WERI-Rb-1 (cell line): ENCODE measurements at regions not wholly inside any gene's neighbourhood (a gene's known extent, or its start where the extent isn't known, plus 50 kb on each side); places are given as distances from the start of the nearest gene placed in this dataset.

Source experiments
- DNase-seq: peaks from one replicate; pipeline ENCODE4 v3.0.0-alpha.2; 2020
- H3K27ac ChIP-seq: fragments of 250-450 bp; sonication (Bioruptor Pico); 2 replicates; pipeline ENCODE4 v1.5.1; 2020; ENCODE audit warnings: mild to moderate bottlenecking, moderate library complexity
- H3K27me3 ChIP-seq: fragments of 250-450 bp; sonication (Bioruptor Pico); 2 replicates; pipeline ENCODE4 v1.5.1; 2021; ENCODE audit warnings: mild to moderate bottlenecking, low read depth, moderate library complexity; ENCODE audit not compliant: insufficient read depth, severe bottlenecking
- H3K36me3 ChIP-seq: fragments of 250-450 bp; sonication (Bioruptor Pico); 2 replicates; pipeline ENCODE4 v1.5.1; 2020; ENCODE audit warnings: mild to moderate bottlenecking, moderate library complexity
- H3K4me3 ChIP-seq: 2 replicates; pipeline ENCODE4 v1.5.1; 2011; ENCODE audit warnings: low read depth, mild to moderate bottlenecking, control low read depth, low read length
- H3K9me3 ChIP-seq: fragments of 250-450 bp; sonication (Bioruptor Pico); 2 replicates; pipeline ENCODE4 v1.5.1; 2021; ENCODE audit warnings: mild to moderate bottlenecking, moderate library complexity; ENCODE audit not compliant: severe bottlenecking
- CTCF ChIP-seq: IDR thresholded peaks from 2 replicates; pipeline ENCODE4 v1.5.1; 2011; ENCODE audit warnings: low read depth, mild to moderate bottlenecking, control low read depth, inconsistent platforms, low read length

GRCh38 chr11:45048313-45048841 is 97.7 kb upstream of the TP53I11 start:
- no peak overlapping the region for H3K4me3 ChIP-seq
- no peak for TF ChIP-seq CTCF
- no peaks in the 10 kb centered on the region for H3K36me3 ChIP-seq
- H3K27ac ChIP-seq: peak overlapping the region; percentile 21
- H3K27me3 ChIP-seq: no peaks in the 10 kb centered on the region
- no peaks in the 10 kb centered on the region for H3K9me3 ChIP-seq
- no peak for DNase-seq

- peak; percentile 79 for DNase-seq
- H3K27ac ChIP-seq: peak overlapping the region; percentile 21
Observed at GRCh38 chr11:45048870-45049691, 97.4 kb upstream of the PRDM11 start.

GRCh38 chr11:45050111-45050510 is 96.3 kb upstream of the PRDM11 start:
- Histone ChIP-seq H3K27me3 (no peaks in the 10 kb centered on the region), H3K9me3 (no peaks in the 10 kb centered on the region), H3K4me3 (no peak overlapping the region), H3K36me3 (no peaks in the 10 kb centered on the region), H3K27ac (no peak overlapping the region)
- no peak for DNase-seq
- no peak for TF ChIP-seq CTCF

More at GRCh38 chr11:45048870-45049691, 97.4 kb upstream of the PRDM11 start:
- TF ChIP-seq CTCF: no peak
- no peak overlapping the region for H3K4me3 ChIP-seq
- H3K9me3 ChIP-seq: no peaks in the 10 kb centered on the region
- no peaks in the 10 kb centered on the region for H3K27me3 ChIP-seq
- no peaks in the 10 kb centered on the region for H3K36me3 ChIP-seq

- Histone ChIP-seq H3K9me3 (no peaks in the 10 kb centered on the region), H3K4me3 (no peak overlapping the region), H3K27me3 (no peaks in the 10 kb centered on the region), H3K27ac (no peak overlapping the region), H3K36me3 (no peaks in the 10 kb centered on the region)
- DNase-seq: no peak
- no peak for TF ChIP-seq CTCF
Observed at GRCh38 chr11:45051621-45052020, 94.8 kb upstream of the PRDM11 start.

GRCh38 chr11:45052361-45052760 is 94.1 kb upstream of the PRDM11 start:
- no peak for DNase-seq
- H3K9me3 ChIP-seq: no peaks in the 10 kb centered on the region
- H3K4me3 ChIP-seq: no peak overlapping the region
- TF ChIP-seq CTCF: no peak
- no peak overlapping the region for H3K27ac ChIP-seq
- no peaks in the 10 kb centered on the region for H3K27me3 ChIP-seq
- no peaks in the 10 kb centered on the region for H3K36me3 ChIP-seq
